ENCODE measurements at regions not wholly inside any gene's neighbourhood (a gene's known extent, or its start where the extent isn't known, plus 50 kb on each side); places are given as distances from the start of the nearest gene placed in this dataset.

DNA sequence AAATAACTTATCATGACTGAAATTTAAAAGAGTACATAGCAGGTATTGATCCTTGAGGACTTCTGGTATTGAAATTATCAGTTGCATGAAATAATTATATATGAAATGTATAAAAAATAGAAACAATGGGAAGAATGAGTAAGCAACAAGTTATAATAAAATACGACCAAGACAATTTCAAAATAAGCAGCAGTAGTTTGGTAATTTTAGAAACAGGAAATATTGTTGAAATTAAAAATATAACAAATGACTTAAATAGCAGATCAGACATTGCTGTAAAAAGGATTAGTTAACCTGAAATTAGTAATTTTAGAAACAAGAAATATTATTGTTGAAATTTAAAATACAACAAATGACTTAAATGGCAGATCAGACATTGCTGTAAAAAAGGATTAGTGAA lies 152.3 kb downstream of the BTC start:
- TF ChIP-seq, protein P1, sequence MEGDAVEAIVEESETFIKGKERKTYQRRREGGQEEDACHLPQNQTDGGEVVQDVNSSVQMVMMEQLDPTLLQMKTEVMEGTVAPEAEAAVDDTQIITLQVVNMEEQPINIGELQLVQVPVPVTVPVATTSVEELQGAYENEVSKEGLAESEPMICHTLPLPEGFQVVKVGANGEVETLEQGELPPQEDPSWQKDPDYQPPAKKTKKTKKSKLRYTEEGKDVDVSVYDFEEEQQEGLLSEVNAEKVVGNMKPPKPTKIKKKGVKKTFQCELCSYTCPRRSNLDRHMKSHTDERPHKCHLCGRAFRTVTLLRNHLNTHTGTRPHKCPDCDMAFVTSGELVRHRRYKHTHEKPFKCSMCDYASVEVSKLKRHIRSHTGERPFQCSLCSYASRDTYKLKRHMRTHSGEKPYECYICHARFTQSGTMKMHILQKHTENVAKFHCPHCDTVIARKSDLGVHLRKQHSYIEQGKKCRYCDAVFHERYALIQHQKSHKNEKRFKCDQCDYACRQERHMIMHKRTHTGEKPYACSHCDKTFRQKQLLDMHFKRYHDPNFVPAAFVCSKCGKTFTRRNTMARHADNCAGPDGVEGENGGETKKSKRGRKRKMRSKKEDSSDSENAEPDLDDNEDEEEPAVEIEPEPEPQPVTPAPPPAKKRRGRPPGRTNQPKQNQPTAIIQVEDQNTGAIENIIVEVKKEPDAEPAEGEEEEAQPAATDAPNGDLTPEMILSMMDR (IDR thresholded peaks at IDR 0.05; ENCODE audit: low read length): no peak
- no peak for TF ChIP-seq EZH2 (IDR thresholded peaks at IDR 0.05; ENCODE audit: borderline replicate concordance, low read length)
